Activated T-helper 1 cell treated with anti-CD3 and anti-CD28 coated beads, Interleukin-12 subunit alpha, Interleukin-12 subunit beta, Interleukin-2, Interleukin-4 antibody, amounts not matched to agents 30 ng/mL and 10 ng/mL and 1 ng/mL, durations not matched to agents 14 hours and 24 hours and 36 hours (primary cell): ENCODE measurements at regions not wholly inside any gene's neighbourhood (a gene's known extent, or its start where the extent isn't known, plus 50 kb on each side); places are given as distances from the start of the nearest gene placed in this dataset.
"Not testable (repeated sequence)": the region's sequence is repeated elsewhere in the genome, so short reads cannot be mapped to it uniquely, and the experiment has no call there.

Experiments
- DNase-seq: peaks from one replicate; pipeline ENCODE4 v3.0.0; 2021; ENCODE audit warnings: low spot score
- H3K27ac Mint-ChIP-seq: one replicate; pipeline ENCODE4 v1.8.0; 2021; ENCODE audit warnings: mild to moderate bottlenecking, mixed read lengths
- H3K27me3 Mint-ChIP-seq: one replicate; pipeline ENCODE4 v1.8.0; 2022; ENCODE audit warnings: mild to moderate bottlenecking, moderate library complexity, mixed read lengths; ENCODE audit not compliant: insufficient read depth
- H3K36me3 Mint-ChIP-seq: one replicate; pipeline ENCODE4 v1.8.0; 2021; ENCODE audit warnings: low read depth, mixed read lengths
- H3K4me1 Mint-ChIP-seq: one replicate; pipeline ENCODE4 v1.8.0; 2021; ENCODE audit warnings: low read depth, mixed read lengths
- H3K4me3 Mint-ChIP-seq: one replicate; pipeline ENCODE4 v1.8.0; 2021; ENCODE audit warnings: mild to moderate bottlenecking, moderate library complexity, mixed read lengths
- H3K9me3 Mint-ChIP-seq: one replicate; pipeline ENCODE4 v1.8.0; 2021; ENCODE audit warnings: mixed read lengths
- intact Hi-C: fragments of 100-400 bp; cut with micrococcal nuclease; formaldehyde crosslinking; loops from one replicate; pipeline ENCODE4 v1.15.1; 2024

DNA sequence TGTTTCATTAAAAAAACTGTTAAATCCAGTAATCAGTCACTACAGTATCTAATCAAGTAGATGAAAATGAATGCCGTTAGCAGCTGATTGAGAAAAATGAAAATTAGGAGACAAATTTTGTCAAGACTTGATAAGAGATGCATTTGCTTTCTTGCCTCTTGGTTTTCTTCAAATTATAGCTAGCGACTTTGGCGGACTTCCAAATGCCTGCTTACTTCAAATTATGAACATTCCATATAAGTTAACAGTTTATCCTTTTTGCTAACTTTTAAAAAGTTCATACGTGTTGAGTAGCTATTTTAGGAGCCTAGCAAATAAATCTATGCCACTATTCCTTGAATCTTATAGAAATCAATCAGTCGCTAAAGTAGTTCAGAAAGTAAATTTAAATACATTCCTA is 58.8 kb downstream of the PPP4R3C start:
- intact Hi-C loops, result no loop called here
- no peak overlapping the region for H3K4me3 Mint-ChIP-seq
- no peaks in the 10 kb centered on the region for H3K36me3 Mint-ChIP-seq
- no peaks in the 10 kb centered on the region for H3K9me3 Mint-ChIP-seq
- no peaks in the 10 kb centered on the region for H3K4me1 Mint-ChIP-seq
- H3K27ac Mint-ChIP-seq, result no peak overlapping the region
- H3K27me3 Mint-ChIP-seq, result no peaks in the 10 kb centered on the region
- DNase-seq, result no peak

DNA sequence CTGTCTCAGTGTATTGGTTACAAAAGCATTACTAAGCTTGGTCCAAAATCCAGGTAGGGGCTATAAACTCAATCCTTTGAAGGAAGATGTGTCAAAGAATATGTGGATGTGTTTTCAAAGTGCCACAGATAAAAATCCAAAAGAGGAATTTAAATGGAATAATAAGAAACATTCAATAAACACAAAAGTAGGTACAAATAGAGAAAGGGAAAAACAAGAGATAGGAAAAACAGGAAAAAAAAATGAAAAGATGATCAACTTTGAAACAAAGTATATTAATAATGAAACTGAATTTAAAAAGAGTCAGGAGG is 64.0 kb downstream of the PPP4R3C start:
- no peaks in the 10 kb centered on the region for H3K36me3 Mint-ChIP-seq
- H3K4me3 Mint-ChIP-seq, result no peak overlapping the region
- DNase-seq, result no peak
- H3K4me1 Mint-ChIP-seq, result no peaks in the 10 kb centered on the region
- intact Hi-C loops, result no loop called here
- no peaks in the 10 kb centered on the region for H3K27me3 Mint-ChIP-seq
- H3K9me3 Mint-ChIP-seq, result no peaks in the 10 kb centered on the region
- H3K27ac Mint-ChIP-seq, result no peak overlapping the region

DNA sequence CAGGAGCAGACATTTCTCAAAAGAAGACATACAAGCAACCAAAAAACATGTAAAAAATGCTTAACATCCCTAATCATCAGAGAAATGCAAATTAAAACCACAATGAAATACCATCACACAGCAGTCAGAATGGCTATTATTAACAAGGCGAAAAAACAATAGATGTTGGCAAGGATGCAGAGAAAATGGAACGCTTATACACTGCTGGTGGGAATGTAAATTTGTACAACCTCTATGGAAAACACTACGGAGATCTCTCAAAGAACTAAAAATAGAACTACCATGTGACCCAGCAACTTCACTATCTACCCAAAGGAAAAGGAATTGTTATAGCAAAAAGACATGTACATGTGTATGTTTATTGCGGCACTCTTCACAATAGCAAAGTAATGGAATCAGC is 71.5 kb downstream of the PPP4R3C start:
- no peak overlapping the region for H3K27ac Mint-ChIP-seq
- no peaks in the 10 kb centered on the region for H3K36me3 Mint-ChIP-seq
- no peak for DNase-seq
- intact Hi-C loops, result no loop called here
- no peaks in the 10 kb centered on the region for H3K4me1 Mint-ChIP-seq
- H3K27me3 Mint-ChIP-seq, result no peaks in the 10 kb centered on the region
- H3K9me3 Mint-ChIP-seq, result no peaks in the 10 kb centered on the region
- H3K4me3 Mint-ChIP-seq, result no peak overlapping the region

DNA sequence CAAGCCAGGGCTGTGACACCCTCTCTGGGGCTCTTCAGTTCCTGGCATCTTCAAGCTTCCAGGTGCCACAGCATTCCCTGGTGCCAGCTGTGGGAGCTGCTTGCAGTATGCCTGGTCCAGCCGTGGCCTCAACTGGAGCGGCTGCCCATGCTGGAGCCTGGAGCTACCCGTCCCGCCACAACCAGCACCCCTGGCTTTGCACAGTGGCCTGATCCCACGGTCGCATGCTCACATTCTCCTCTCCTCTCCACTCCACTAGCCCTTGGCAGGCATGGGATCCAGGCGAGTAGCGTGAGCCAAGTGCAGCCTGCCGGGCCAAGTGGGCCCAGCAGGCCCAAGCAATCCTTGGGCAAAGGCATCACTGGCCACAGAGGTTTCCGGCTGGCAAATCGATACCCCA is 81.7 kb downstream of the PPP4R3C start:
- no peaks in the 10 kb centered on the region for H3K9me3 Mint-ChIP-seq
- no peaks in the 10 kb centered on the region for H3K27me3 Mint-ChIP-seq
- no peaks in the 10 kb centered on the region for H3K36me3 Mint-ChIP-seq
- H3K4me1 Mint-ChIP-seq, result no peaks in the 10 kb centered on the region
- DNase-seq, result no peak
- no peak overlapping the region for H3K4me3 Mint-ChIP-seq
- intact Hi-C loops, result no loop called here
- no peak overlapping the region for H3K27ac Mint-ChIP-seq

DNA sequence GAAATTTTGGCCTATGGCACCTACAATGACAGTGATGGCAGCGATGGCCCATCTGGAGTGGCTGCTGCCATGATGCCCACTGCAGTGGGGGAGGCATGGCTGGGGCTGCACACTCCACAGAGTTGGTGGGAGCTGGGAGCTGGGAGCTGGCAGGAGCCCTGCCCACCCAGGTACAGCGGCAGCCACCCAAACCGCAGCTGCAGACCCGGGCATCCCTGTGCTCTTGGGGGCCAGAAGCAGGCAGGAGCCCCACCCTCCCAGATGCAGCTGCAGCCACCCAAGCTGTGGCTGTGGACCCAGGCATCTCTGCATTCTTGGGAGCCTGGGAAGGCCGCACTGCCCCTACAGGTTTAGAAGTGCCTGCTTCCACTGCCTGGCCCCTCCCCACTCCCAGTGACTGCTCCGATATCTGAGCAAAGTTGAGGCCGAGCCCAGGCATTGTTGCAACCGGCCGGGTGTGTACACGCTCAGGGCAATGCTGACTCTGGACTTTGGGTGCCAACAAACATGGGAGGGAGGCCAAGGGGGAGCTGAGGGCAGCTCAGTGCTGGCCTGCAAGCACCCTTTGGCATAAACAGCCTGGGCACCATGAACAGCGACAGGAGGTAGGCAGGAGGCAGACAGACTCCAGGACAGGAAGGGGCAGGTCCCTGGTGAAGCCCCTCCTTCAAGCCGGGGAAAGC is 82.8 kb downstream of the PPP4R3C start:
- no peak overlapping the region for H3K4me3 Mint-ChIP-seq
- intact Hi-C loops, result no loop called here
- no peaks in the 10 kb centered on the region for H3K36me3 Mint-ChIP-seq
- DNase-seq, result no peak
- no peaks in the 10 kb centered on the region for H3K27me3 Mint-ChIP-seq
- H3K4me1 Mint-ChIP-seq, result no peaks in the 10 kb centered on the region
- H3K9me3 Mint-ChIP-seq, result no peaks in the 10 kb centered on the region
- H3K27ac Mint-ChIP-seq, result no peak overlapping the region

DNA sequence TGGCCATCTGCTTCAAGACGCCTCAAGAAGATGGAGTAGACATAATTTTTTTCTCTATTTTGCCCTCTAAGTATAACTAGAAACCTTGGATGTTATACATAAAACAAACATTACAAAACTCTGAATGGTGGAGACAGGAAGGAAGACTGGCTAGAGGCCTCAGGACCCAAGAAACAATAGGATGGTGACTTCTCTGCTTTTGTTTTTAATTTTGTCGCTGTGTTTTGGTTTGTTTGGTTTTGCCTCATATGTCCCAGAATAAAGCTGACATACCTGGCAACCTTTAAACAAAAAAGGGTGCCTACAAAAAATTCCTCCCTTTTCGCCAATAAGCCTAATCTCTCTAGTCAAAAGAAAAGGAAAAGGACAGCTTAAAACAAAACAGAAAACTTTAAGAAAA is 109.1 kb downstream of the PPP4R3C start:
- intact Hi-C loops, result no loop called here
- H3K27me3 Mint-ChIP-seq, result no peaks in the 10 kb centered on the region
- no peaks in the 10 kb centered on the region for H3K4me1 Mint-ChIP-seq
- no peaks in the 10 kb centered on the region for H3K9me3 Mint-ChIP-seq
- no peak for DNase-seq
- no peaks in the 10 kb centered on the region for H3K36me3 Mint-ChIP-seq
- H3K27ac Mint-ChIP-seq, result no peak overlapping the region
- H3K4me3 Mint-ChIP-seq, result no peak overlapping the region

DNA sequence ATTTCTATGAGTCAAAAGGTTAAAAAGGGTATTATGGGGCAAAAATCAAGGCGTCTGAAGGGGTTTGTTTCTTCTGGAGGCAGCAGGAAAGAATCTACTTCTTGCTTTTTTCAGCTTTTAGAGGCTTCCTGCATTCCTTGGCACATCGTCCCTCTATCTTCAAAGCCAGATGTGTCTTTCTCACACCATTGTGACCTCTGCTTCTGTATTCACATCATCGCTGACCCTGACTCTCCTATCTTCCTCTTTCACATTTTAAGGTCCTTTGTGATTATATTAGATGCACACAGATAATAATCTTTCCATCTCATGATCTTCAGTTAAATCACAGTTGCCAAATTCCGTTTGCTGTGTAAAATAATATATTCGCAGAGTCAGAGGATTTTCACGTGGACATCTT is 112.7 kb downstream of the PPP4R3C start:
- H3K36me3 Mint-ChIP-seq, result no peaks in the 10 kb centered on the region
- intact Hi-C loops, result no loop called here
- H3K4me3 Mint-ChIP-seq, result no peak overlapping the region
- H3K4me1 Mint-ChIP-seq, result no peaks in the 10 kb centered on the region
- H3K9me3 Mint-ChIP-seq, result no peaks in the 10 kb centered on the region
- H3K27ac Mint-ChIP-seq, result no peak overlapping the region
- DNase-seq, result no peak
- no peaks in the 10 kb centered on the region for H3K27me3 Mint-ChIP-seq

DNA sequence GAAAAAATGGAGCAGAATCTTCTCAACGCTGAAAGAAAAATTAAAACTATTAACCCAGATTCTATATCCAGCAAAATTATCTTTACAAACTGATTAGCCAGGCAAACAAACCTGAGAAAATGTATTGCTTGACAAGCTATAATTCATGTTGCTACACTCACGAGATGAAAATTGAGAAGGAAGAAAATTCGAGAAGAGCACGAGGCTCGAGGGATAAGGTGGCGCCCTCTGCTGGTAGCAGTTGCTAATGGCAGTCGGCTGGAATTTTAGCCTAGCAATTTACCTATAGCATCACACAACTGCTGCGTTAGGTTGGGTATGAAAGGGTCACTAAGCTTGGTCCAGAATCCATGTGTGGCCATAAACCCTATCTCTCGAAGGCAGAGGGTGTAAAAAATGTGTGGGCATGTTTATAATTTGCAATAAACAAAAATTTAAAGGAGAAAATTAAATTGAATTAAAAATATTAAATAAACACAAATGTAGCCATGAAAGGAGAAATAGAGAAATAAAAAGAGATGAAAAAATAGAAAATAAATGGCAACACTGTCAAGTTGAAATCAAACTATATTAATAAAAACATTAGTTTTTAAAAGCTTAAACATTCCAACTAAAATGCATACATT is 126.6 kb downstream of the PPP4R3C start:
- intact Hi-C loops, result no loop called here
- Mint-ChIP-seq H3K36me3 (no peaks in the 10 kb centered on the region), H3K4me1 (no peaks in the 10 kb centered on the region), H3K27ac (no peak overlapping the region), H3K27me3 (no peaks in the 10 kb centered on the region), H3K4me3 (no peak overlapping the region), H3K9me3 (no peaks in the 10 kb centered on the region)
- no peak for DNase-seq

DNA sequence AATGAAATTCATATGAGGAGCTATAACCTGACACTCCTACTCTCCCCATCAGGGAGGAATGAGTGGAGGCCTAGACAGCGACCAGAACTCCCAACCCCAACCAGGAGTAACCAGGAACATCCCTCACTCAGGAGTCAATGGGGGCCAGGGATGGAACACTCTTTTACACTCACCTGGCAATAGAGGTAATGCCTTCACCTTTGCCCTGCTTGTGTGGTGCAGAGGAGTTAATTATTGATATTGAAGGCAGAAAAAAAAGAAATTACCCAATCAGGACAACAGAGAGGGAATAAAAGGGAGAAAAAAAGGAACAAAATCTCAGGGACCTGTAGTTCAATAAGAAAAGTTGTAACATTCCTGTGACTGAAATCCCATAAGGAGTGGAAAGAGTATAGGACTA is 141.5 kb downstream of the PPP4R3C start:
- DNase-seq, result no peak
- Mint-ChIP-seq H3K36me3 (no peaks in the 10 kb centered on the region), H3K27ac (no peak overlapping the region), H3K9me3 (no peaks in the 10 kb centered on the region), H3K4me3 (no peak overlapping the region), H3K4me1 (no peaks in the 10 kb centered on the region), H3K27me3 (no peaks in the 10 kb centered on the region)
- intact Hi-C loops, result no loop called here

DNA sequence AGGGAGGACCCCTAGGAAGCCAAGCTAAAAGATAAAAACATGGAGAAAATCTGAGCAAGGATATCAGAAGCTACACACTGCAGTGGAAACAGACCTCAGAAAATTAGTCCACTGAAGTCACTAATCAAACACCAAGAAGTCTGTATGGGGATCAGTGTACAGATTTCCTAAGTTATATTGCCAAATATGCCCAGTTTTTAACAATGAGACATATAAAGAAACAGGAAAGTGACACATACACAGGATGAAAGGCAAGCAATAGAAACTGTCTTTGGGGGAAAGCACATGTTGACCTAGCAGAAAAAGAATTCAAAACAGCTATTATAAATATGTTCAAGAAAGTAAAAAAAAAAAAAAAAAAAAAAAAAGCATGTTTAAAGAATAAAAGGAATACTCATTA is 153.7 kb downstream of the PPP4R3C start:
- no peaks in the 10 kb centered on the region for H3K27me3 Mint-ChIP-seq
- H3K36me3 Mint-ChIP-seq, result no peaks in the 10 kb centered on the region
- intact Hi-C loops, result no loop called here
- DNase-seq, result no peak
- H3K4me1 Mint-ChIP-seq, result no peaks in the 10 kb centered on the region
- no peak overlapping the region for H3K4me3 Mint-ChIP-seq
- H3K9me3 Mint-ChIP-seq, result no peaks in the 10 kb centered on the region
- no peak overlapping the region for H3K27ac Mint-ChIP-seq

DNA sequence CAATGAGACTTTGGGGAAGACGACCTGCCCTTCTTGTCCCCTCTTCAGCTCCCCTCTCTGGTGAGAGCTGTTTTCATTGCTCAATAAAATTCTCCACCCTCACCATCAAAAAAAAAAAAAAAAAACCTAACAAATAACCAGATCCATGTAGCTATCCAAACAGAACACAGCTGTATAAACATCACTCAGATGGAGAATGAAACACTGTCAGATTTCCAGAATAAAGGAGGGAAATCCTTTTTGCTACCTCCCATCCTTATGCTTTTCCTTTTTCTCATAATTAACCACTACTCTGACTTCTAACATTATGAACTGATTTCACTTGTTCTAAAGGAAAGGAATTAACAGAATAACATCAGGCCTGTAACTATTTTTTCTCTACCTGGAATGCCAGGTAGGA is 155.6 kb downstream of the PPP4R3C start:
- H3K4me1 Mint-ChIP-seq, result no peaks in the 10 kb centered on the region
- no peaks in the 10 kb centered on the region for H3K9me3 Mint-ChIP-seq
- no peak overlapping the region for H3K4me3 Mint-ChIP-seq
- H3K27ac Mint-ChIP-seq, result no peak overlapping the region
- intact Hi-C loops, result no loop called here
- DNase-seq, result no peak
- H3K36me3 Mint-ChIP-seq, result no peaks in the 10 kb centered on the region
- no peaks in the 10 kb centered on the region for H3K27me3 Mint-ChIP-seq

DNA sequence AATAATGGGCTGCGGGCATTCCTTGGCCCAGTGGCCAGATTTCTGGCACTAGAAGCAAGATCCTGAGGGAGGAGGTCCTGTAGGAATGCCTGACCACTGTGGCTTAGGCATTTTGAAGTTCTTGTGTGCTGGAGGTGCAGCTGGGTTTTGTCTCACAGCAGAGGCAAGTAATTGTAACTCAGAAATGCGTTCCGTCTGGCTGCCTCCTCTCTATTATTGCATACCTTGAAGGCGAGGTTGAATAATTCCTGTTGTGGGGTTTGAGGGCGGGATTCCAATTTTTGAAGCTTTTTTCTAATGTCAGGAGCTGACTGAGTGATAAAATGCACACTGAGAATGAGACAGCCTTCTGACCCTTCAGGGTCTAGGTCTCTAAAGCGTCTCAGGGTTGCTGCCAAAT is 170.6 kb downstream of the PPP4R3C start:
- DNase-seq, H3K4me3 Mint-ChIP-seq, intact Hi-C loops: not testable (repeated sequence)

DNA sequence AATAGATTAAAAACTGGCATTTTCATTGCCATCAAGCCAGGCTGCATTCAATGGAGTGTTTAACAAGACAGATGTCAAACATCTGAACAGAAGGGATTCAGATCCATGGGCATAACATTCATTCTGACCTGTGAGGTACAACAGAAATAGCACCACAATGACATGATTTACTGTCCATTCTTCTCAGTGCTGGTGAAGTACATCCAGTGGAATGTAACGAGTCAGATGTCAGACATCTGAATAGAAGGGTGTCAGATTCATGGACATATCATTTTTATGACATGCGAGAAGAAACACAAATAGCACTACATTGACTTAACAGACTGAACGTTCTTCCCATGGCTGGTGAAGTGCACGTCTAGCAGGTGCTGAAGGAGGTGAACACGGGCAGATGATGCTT is 186.4 kb downstream of the PPP4R3C start:
- no peak overlapping the region for H3K4me3 Mint-ChIP-seq
- no peaks in the 10 kb centered on the region for H3K27me3 Mint-ChIP-seq
- no peaks in the 10 kb centered on the region for H3K4me1 Mint-ChIP-seq
- intact Hi-C loops, result no loop called here
- no peak for DNase-seq
- no peak overlapping the region for H3K27ac Mint-ChIP-seq
- H3K9me3 Mint-ChIP-seq, result no peaks in the 10 kb centered on the region
- no peaks in the 10 kb centered on the region for H3K36me3 Mint-ChIP-seq

More for the DNA sequence above, 170.6 kb downstream of the PPP4R3C start:
- not testable (repeated sequence) for H3K36me3 Mint-ChIP-seq, H3K27ac Mint-ChIP-seq, H3K27me3 Mint-ChIP-seq, H3K9me3 Mint-ChIP-seq, H3K4me1 Mint-ChIP-seq

DNA sequence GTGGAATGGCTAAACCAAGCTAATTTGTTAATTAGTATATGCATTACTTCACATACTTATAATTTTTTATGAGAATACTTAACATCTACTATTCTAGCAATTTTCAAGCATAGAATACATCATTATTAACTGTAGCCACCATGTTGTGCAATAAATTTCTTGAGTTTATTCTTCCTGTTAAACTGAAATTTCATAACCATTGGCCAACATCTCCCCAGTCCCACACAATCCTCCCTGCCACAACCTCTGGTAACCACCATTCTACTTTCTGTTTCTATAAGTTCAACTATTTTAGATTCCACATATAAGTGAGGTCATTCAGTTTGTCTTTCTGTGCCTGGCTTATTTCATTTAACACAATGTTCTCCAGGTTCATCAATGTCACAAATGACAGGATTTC is 208.5 kb downstream of the PPP4R3C start:
- Mint-ChIP-seq H3K4me1 (no peaks in the 10 kb centered on the region), H3K36me3 (no peaks in the 10 kb centered on the region), H3K9me3 (no peaks in the 10 kb centered on the region), H3K27ac (no peak overlapping the region), H3K4me3 (no peak overlapping the region), H3K27me3 (no peaks in the 10 kb centered on the region)
- no peak for DNase-seq
- intact Hi-C loops, result no loop called here
